Skeletal muscle tissue (tissue), 3 donors: ENCODE measurements at regions not wholly inside any gene's neighbourhood (a gene's known extent, or its start where the extent isn't known, plus 50 kb on each side); places are given as distances from the start of the nearest gene placed in this dataset.
"Not testable (repeated sequence)": the region's sequence is repeated elsewhere in the genome, so short reads cannot be mapped to it uniquely, and the experiment has no call there.

Experiments used
- H3K27ac ChIP-seq: one replicate; pipeline ENCODE4 v1.7.0; 2013; ENCODE audit warnings: mild to moderate bottlenecking, low read depth, low read length, inconsistent platforms
- H3K27me3 ChIP-seq, 3 donors: one replicate each; pipeline ENCODE4 v1.7.0; 2013; ENCODE audit warnings: low read length in 3 of 3; ENCODE audit not compliant: control insufficient read depth in 3 of 3, insufficient read depth in 3 of 3
- H3K36me3 ChIP-seq, 3 donors: one replicate each; pipeline ENCODE4 v1.7.0; 2013; ENCODE audit warnings: low read length in 3 of 3; ENCODE audit not compliant: control insufficient read depth in 3 of 3, insufficient read depth in 3 of 3
- H3K4me1 ChIP-seq, 3 donors: one replicate each; pipeline ENCODE4 v1.7.0; 2013; ENCODE audit warnings: low read length in 3 of 3, mild to moderate bottlenecking in 3 of 3; ENCODE audit not compliant: control insufficient read depth in 3 of 3, insufficient read depth in 3 of 3
- H3K4me3 ChIP-seq, 3 donors: one replicate each; pipeline ENCODE4 v1.7.0; 2013; ENCODE audit warnings: low read length in 3 of 3
- H3K9ac ChIP-seq, 3 donors: one replicate each; pipeline ENCODE4 v1.7.0; 2013; ENCODE audit warnings: low read length in 3 of 3, mild to moderate bottlenecking in 3 of 3, moderate library complexity in 2 of 3, low read depth in 1 of 3
- H3K9me3 ChIP-seq, 3 donors: one replicate each; pipeline ENCODE4 v1.7.0; 2013; ENCODE audit warnings: low read length in 3 of 3; ENCODE audit not compliant: control insufficient read depth in 3 of 3
- donor health status: Osteomylitis.

GRCh38 chr3:81998907-81999306 lies 237.5 kb upstream of the GBE1 start:
- Histone ChIP-seq H3K36me3 (no peaks in the 10 kb centered on the region), H3K4me3 (no peak overlapping the region), H3K9me3 (peaks cover 0 to 3% (median 0%) of the 10 kb centered on the region in 3 donors), H3K9ac (no peak overlapping the region), H3K4me1 (peaks cover 0 to 4% (median 0%) of the 10 kb centered on the region in 3 donors), H3K27me3 (no peaks in the 10 kb centered on the region), H3K27ac (no peak overlapping the region)

GRCh38 chr3:81998139-81998755 lies 236.8 kb upstream of the GBE1 start:
- Histone ChIP-seq H3K36me3 (no peaks in the 10 kb centered on the region), H3K27ac (no peak overlapping the region), H3K27me3 (no peaks in the 10 kb centered on the region), H3K9ac (no peak overlapping the region), H3K4me1 (peaks cover 0 to 4% (median 0%) of the 10 kb centered on the region in 3 donors), H3K4me3 (no peak overlapping the region), H3K9me3 (peaks cover 0 to 3% (median 0%) of the 10 kb centered on the region in 3 donors)

- H3K36me3 ChIP-seq: no peaks in the 10 kb centered on the region
- H3K9ac ChIP-seq: no peak overlapping the region
- no peak overlapping the region for H3K27ac ChIP-seq
- H3K27me3 ChIP-seq: no peaks in the 10 kb centered on the region
- H3K9me3 ChIP-seq: peaks cover 0 to 3% (median 0%) of the 10 kb centered on the region in 3 donors
- peaks cover 0 to 4% (median 0%) of the 10 kb centered on the region in 3 donors for H3K4me1 ChIP-seq
- no peak overlapping the region for H3K4me3 ChIP-seq
Observed at GRCh38 chr3:81997390-81997789, 235.9 kb upstream of the GBE1 start.

- H3K9ac ChIP-seq: no peak overlapping the region
- no peak overlapping the region for H3K4me3 ChIP-seq
- H3K4me1 ChIP-seq: no peaks in the 10 kb centered on the region
- H3K36me3 ChIP-seq: no peaks in the 10 kb centered on the region
- no peaks in the 10 kb centered on the region for H3K27me3 ChIP-seq
- H3K9me3 ChIP-seq: peaks cover 0 to 3% (median 0%) of the 10 kb centered on the region in 3 donors
- no peak overlapping the region for H3K27ac ChIP-seq
Observed at GRCh38 chr3:81995329-81995728, 233.9 kb upstream of the GBE1 start.

GRCh38 chr3:81989758-81990157 lies 228.3 kb upstream of the GBE1 start:
- H3K4me3 ChIP-seq: no peak overlapping the region

GRCh38 chr3:81989274-81989673 lies 227.8 kb upstream of the GBE1 start:
- H3K9ac ChIP-seq: no peak overlapping the region
- no peak overlapping the region for H3K27ac ChIP-seq
- no peaks in the 10 kb centered on the region for H3K4me1 ChIP-seq
- H3K4me3 ChIP-seq: no peak overlapping the region
- no peaks in the 10 kb centered on the region for H3K9me3 ChIP-seq
- no peaks in the 10 kb centered on the region for H3K36me3 ChIP-seq
- H3K27me3 ChIP-seq: no peaks in the 10 kb centered on the region

More at GRCh38 chr3:81989758-81990157, 228.3 kb upstream of the GBE1 start:
- Histone ChIP-seq H3K4me1 (no peaks in the 10 kb centered on the region), H3K27me3 (no peaks in the 10 kb centered on the region), H3K9ac (no peak overlapping the region), H3K36me3 (no peaks in the 10 kb centered on the region), H3K9me3 (no peaks in the 10 kb centered on the region), H3K27ac (no peak overlapping the region)

GRCh38 chr3:81987412-81987811 lies 226.0 kb upstream of the GBE1 start:
- not testable (repeated sequence) for H3K4me1 ChIP-seq, H3K9ac ChIP-seq, H3K36me3 ChIP-seq, H3K27me3 ChIP-seq, H3K4me3 ChIP-seq, H3K9me3 ChIP-seq, H3K27ac ChIP-seq

- Histone ChIP-seq H3K4me1 (no peaks in the 10 kb centered on the region), H3K9ac (no peak overlapping the region), H3K27me3 (no peaks in the 10 kb centered on the region), H3K4me3 (no peak overlapping the region), H3K36me3 (no peaks in the 10 kb centered on the region), H3K9me3 (no peaks in the 10 kb centered on the region), H3K27ac (no peak overlapping the region)
Observed at GRCh38 chr3:81985996-81986723, 224.7 kb upstream of the GBE1 start.

- no peaks in the 10 kb centered on the region for H3K27me3 ChIP-seq
- no peaks in the 10 kb centered on the region for H3K9me3 ChIP-seq
Observed at GRCh38 chr3:81983382-81983781, 221.9 kb upstream of the GBE1 start.

GRCh38 chr3:81980596-81981494 lies 219.4 kb upstream of the GBE1 start:
- Histone ChIP-seq H3K9ac (no peak overlapping the region), H3K27me3 (no peaks in the 10 kb centered on the region), H3K4me3 (no peak overlapping the region), H3K9me3 (no peaks in the 10 kb centered on the region), H3K27ac (no peak overlapping the region), H3K36me3 (no peaks in the 10 kb centered on the region), H3K4me1 (no peaks in the 10 kb centered on the region)

More at GRCh38 chr3:81983382-81983781, 221.9 kb upstream of the GBE1 start:
- H3K4me3 ChIP-seq: no peak overlapping the region
- no peak overlapping the region for H3K27ac ChIP-seq
- no peaks in the 10 kb centered on the region for H3K36me3 ChIP-seq
- no peaks in the 10 kb centered on the region for H3K4me1 ChIP-seq
- no peak overlapping the region for H3K9ac ChIP-seq
